GM19023 (cell line): ENCODE measurements at regions not wholly inside any gene's neighbourhood (a gene's known extent, or its start where the extent isn't known, plus 50 kb on each side); places are given as distances from the start of the nearest gene placed in this dataset.
"Not testable (repeated sequence)": the region's sequence is repeated elsewhere in the genome, so short reads cannot be mapped to it uniquely, and the experiment has no call there.

Source experiments
- ATAC-seq: cut with Tn5 transposase; IDR thresholded peaks from one replicate; pipeline ENCODE4 v1.9.1; 2021; ENCODE audit warnings: mild to moderate bottlenecking, moderate library complexity; ENCODE audit not compliant: unreplicated experiment

GRCh38 chr5:147075187-147075586 lies 159.6 kb upstream of the STK32A start:
- ATAC-seq = no peak

GRCh38 chr5:147080391-147080790 lies 154.4 kb upstream of the STK32A start:
- ATAC-seq = no peak

- no peak for ATAC-seq
Observed at GRCh38 chr5:147081311-147081764, 153.5 kb upstream of the STK32A start.

DNA sequence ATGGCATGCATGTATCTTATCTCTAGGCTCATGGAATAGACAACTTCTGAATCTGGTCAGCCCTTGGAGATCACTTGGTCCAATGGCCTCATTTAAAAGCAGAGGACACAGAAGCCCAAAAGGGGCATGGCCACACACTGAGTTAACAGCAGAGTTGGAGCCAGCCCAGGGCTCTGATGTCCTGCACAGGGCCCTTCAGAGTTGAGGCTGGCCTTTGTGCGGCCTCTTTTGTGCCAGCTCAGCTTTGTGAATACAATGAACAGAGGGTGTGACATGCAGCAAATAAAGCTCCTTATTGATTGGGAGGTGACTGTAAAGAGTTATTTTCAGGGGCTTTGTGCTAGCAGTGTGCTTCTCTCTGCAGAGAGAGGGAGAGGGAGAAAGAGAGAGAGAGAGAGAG lies 150.1 kb upstream of the STK32A start:
- ATAC-seq = no peak

- ATAC-seq = no peak
Observed at GRCh38 chr5:147085409-147085808, 149.4 kb upstream of the STK32A start.

GRCh38 chr5:147092044-147092443 lies 142.8 kb upstream of the STK32A start:
- ATAC-seq = no peak

DNA sequence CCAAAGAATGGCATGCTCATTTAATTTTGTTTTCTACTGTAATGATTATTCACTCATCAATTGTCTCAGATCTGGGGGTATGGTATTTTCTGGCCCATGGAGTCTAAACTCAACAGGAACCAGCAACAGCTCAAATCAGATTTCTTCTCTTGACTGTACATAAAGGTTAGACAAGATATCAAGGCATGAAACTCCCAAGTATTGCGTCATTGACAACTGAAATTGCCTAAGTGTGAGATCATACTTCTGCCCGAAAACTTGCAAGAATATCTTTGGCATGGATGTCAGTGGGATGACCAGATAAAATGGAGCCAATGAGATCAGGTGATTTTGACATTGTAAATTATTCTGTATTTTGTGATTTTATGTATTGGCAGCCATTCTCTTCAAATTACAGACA lies 141.7 kb upstream of the STK32A start:
- ATAC-seq = no peak

DNA sequence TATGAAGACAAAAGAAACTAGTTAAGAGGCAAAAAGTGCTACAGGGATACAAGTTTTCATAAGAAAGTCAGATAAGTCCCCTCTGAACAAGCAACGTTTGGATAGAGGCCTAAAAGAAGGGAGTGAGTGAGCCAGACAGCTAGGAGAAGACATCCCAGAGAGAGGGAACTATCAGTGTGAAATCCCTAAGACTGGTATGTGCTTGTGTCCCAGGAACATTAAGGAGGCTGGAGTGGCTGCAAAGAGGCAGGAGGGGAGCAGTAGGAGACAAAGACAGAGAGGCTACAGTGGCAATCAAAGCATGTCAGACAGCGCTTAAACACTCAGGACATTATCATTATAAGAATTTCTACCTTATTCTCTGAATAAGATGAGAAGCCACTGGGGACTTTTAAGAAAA lies 139.1 kb upstream of the STK32A start:
- no peak for ATAC-seq

- ATAC-seq = no peak
Observed at GRCh38 chr5:147098233-147098790, 136.5 kb upstream of the STK32A start.

DNA sequence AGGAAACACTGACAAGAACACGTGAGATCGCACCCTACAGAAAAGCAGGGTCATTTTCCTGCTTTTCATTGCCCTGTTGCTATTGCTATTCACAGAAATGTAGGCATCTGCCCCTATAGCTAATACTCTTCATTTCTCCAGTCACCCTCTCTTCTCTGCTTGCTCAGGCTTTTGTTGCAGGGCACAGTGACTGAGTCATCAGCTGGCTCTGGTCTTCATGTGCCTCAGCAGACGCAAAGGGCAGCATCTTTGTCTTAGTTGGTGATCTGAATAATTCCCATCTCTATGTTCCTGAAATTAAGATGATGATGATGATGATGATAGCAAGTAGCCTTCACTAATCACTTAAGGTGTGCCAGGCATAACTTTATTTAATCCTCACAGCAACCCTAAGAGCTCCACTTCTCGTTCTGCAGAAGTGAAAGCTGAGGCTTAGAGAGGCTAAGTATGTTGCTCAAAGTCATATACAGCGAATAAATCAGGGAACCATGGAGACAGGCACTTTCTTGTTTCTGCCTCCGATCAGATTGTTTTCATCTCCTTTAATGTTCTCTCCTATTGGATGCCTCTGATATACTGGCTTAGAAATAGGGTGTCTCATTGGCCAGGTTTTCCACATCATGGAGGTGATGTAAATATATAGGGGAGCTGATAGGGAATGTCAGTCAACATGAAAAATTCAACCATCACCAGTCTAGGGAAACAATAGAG lies 133.0 kb upstream of the STK32A start:
- ATAC-seq = no peak

- no peak for ATAC-seq
Observed at GRCh38 chr5:147112899-147113298, 121.9 kb upstream of the STK32A start.

- ATAC-seq = no peak
Observed at GRCh38 chr5:147113967-147114366, 120.9 kb upstream of the STK32A start.

DNA sequence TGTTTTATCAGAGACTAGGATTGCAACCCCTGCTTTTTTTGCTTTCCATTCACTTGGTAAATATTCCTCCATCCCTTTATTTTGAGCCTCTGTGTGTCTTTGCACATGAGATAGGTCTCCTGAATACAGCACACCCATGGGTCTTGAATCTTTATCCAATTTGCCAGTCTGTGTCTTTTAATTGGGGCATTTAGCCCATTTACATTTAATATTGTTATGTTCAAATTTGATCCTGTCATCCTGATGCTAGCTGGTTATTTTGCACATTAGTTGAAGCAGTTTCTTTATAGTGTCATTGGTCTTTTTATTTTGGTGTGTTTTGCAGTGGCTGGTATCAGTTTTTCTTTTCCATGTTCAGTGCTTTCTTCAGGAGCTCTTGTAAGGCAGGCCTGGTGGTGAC lies 95.1 kb upstream of the STK32A start:
- ATAC-seq = not testable (repeated sequence)

DNA sequence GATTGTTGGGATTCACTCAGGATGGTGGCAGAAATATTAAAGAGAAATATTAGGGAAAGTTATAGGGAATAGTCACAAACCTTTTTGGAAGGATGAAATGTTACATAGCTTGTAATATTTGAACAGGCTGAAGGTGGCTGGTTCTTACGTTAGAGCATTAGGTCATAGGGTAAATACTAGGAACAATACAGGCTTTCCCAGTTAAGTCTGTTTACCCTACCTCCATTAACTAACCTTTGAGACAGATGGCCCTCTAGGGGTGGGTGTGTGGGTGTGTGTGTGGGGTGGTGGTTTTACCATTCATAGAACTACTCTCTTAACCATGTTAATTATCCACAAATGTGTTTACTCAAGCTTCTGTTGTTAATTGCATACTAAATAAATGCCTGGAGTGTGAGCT lies 94.3 kb upstream of the STK32A start:
- ATAC-seq = no peak

DNA sequence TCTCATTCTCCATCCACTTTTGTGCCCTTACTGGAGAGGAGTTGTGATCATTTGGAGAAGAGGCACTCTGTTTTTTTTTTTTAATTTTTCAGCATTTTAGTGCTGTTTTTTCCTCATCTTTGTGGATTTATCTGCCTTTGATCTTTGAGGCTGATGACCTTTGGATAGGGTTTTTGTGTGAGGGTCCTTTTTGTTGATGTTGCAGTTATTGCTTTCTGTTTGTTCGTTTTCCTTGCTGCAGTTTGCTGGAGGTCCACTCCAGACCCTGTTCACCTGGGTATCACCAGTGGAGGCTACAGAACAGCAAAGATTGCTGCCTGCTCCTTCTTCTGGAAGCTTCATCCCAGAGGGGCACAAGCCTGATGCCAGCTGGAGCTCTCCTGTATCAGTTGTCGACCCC lies 93.2 kb upstream of the STK32A start:
- ATAC-seq = not testable (repeated sequence)

DNA sequence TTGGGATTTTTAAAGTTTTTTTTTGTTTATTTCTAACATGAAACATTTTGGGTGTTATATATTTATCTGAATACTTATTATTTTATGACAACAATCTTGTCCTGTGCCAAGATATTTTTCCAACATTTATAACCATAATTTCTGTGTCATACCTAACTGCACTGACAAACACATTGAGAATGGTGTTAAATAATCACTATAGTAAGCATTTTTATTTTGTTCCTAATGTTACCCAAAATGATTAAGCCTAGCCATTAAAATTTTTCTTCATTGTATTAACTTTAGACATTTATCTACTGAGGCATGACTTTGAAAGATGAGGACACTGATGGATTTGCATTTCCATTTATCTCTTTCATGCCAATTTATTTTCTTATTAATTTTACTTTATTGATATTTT lies 91.6 kb upstream of the STK32A start:
- ATAC-seq = no peak

DNA sequence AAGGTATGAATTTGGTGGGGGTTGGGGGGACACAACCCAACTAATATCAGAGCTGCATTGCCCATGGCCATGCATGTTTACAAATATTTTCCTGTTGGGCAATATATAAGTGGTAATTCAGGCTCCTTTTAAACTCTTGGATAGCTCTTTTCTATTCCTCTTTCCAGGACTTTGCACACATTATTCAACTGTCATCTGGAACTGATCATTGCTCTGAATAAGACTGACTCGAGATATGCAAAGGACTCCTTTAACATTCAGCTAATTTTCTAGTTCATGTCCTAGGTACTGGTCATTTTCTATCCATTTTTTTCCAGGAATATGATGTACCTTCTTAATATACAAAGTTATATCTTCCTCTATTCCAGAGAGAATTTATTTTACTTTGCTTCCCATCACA lies 89.5 kb upstream of the STK32A start:
- ATAC-seq = no peak

GRCh38 chr5:147148715-147149114 lies 86.1 kb upstream of the STK32A start:
- ATAC-seq = no peak

GRCh38 chr5:147152086-147152485 lies 82.7 kb upstream of the STK32A start:
- ATAC-seq = no peak

- ATAC-seq = no peak
Observed at GRCh38 chr5:147154809-147155208, 80.0 kb upstream of the STK32A start.

DNA sequence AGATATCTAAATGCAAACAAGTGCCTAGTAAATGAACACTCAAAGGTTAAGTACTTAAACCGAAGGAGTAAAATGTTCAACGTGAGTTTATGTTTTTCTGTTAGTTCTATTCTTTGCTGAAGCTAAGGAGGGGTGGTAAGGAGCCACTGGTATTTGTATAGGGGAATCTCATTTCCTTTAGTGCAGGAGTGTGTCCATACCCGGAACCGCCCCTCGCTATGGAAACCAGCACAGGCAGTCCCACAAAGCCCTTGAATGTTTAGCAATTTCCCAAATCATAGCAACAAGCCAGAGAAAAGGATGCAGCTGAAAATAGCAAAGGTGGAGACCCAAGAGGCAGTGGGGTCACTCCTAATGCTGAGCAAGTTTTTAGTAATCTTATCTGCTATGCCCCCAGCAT lies 78.8 kb upstream of the STK32A start:
- ATAC-seq = no peak

DNA sequence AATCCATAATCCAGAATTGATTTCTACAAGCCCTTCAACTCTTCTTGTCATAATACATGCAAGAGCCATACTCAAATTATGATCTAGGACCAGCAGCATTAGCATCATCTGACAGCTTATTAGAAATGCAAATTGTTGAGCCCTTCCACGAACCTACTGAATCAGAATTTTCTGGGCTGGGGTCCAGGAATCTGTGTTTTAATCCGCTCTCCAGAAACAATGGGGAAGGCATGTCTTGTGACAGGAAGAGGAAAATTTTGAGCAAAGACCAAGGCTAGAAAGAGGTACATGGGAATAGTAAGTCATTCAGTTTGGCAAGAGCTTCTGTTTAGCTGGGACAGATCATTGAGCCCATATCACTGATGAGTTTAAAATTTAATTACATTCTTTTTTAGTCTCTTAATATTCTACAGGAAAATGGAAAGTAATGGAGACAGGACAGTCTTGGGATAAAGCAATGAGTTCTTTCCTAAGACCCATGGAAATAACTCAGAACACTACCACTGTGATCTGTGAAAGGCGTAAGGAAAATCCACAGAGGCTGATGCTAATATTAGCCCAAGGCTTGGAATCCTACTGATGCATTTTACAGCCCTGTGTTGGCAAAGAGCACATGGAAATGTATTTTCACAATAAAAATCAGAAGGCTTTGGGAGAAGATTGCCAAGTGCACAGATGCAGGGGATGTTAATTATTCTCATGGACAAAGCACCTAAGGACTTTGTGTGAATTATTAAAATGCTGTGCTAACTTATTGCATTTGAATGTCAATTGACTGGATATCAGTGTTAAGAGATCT lies 73.7 kb upstream of the STK32A start:
- no peak for ATAC-seq
